Left lung (tissue), 4 donors: ENCODE measurements at regions not wholly inside any gene's neighbourhood (a gene's known extent, or its start where the extent isn't known, plus 50 kb on each side); places are given as distances from the start of the nearest gene placed in this dataset.

Experiments
- ATAC-seq: fragments of 200-7000 bp; cut with Tn5 transposase; one replicate; pipeline ENCODE4 v1.9.1; 2020; ENCODE audit warnings: moderate library complexity
- DNase-seq, 4 donors: peaks; one replicate each; pipeline ENCODE4 v3.0.0-alpha.2; 2013 to 2020
- H3K27ac ChIP-seq, 2 donors: fragments of 200-600 bp; sonication (generic) in 1 of 2; one replicate each; pipeline versions ENCODE4 v1.5.0 to v1.8.0; 2020 to 2021
- H3K27me3 ChIP-seq, 2 donors: fragments of 200-600 bp; sonication (generic) in 1 of 2; one replicate each; pipeline versions ENCODE4 v1.5.0 to v1.8.0; 2020 to 2021
- H3K36me3 ChIP-seq, 2 donors: fragments of 200-600 bp; sonication (generic) in 1 of 2; one replicate each; pipeline versions ENCODE4 v1.5.0 to v1.8.0; 2020 to 2021
- H3K4me1 ChIP-seq, 2 donors: fragments of 200-600 bp; one replicate each; pipeline ENCODE4 v1.8.0; 2021
- H3K4me3 ChIP-seq, 2 donors: fragments of 200-600 bp; sonication (generic) in 1 of 2; one replicate each; pipeline versions ENCODE4 v1.5.0 to v1.8.0; 2020 to 2021; ENCODE audit warnings: mild to moderate bottlenecking in 1 of 2
- H3K9me3 ChIP-seq, 2 donors: fragments of 200-600 bp; sonication (generic) in 1 of 2; one replicate each; pipeline versions ENCODE4 v1.5.0 to v1.8.0; 2020 to 2021
- intact Hi-C, 2 donors: fragments of 100-400 bp; cut with DNase I; formaldehyde crosslinking; loops; one replicate each; pipeline versions ENCODE4 v1.11.2 to v1.14.2; 2022
- TF ChIP-seq, protein P1 (sequence below), 2 donors: fragments of 200-600 bp; sonication (generic) in 1 of 2; IDR thresholded peaks; one replicate each; pipeline versions ENCODE4 v1.5.0 to v1.8.0; 2021; ENCODE audit warnings: antibody characterized with exemption in 2 of 2
- donor health status: DM: no; HTN: yes; CAD: no.
- donor health status: DM: no; HTN: no; CAD: no.

DNA sequence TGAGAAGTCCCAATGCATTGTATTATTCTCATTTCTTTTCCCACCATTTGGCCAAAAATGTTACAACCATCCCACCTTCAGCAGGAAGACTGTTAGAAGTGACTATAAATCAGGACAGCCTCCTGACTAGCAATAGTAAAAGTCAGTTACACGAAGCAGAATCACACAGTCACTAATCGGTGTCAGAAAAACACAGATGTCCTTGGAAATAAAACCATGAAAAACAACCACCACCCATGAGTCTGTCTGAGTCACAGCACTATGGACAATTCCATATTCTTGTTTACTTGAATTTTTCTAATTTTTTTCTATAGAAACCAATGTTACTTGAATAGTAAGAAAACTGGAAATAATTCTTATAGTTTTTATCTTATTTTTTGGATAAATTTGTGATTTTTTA, 81.9 kb upstream of the FRMD4A start:
- DNase-seq (no peak), ATAC-seq (no peak)
- intact Hi-C loops: no loop called here
- no peaks in the 10 kb centered on the region for H3K4me1 ChIP-seq
- H3K4me3 ChIP-seq: no peak overlapping the region
- peaks cover 0 to 20% of the 10 kb centered on the region in 2 donors for H3K27me3 ChIP-seq
- TF ChIP-seq, protein P1, sequence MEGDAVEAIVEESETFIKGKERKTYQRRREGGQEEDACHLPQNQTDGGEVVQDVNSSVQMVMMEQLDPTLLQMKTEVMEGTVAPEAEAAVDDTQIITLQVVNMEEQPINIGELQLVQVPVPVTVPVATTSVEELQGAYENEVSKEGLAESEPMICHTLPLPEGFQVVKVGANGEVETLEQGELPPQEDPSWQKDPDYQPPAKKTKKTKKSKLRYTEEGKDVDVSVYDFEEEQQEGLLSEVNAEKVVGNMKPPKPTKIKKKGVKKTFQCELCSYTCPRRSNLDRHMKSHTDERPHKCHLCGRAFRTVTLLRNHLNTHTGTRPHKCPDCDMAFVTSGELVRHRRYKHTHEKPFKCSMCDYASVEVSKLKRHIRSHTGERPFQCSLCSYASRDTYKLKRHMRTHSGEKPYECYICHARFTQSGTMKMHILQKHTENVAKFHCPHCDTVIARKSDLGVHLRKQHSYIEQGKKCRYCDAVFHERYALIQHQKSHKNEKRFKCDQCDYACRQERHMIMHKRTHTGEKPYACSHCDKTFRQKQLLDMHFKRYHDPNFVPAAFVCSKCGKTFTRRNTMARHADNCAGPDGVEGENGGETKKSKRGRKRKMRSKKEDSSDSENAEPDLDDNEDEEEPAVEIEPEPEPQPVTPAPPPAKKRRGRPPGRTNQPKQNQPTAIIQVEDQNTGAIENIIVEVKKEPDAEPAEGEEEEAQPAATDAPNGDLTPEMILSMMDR (IDR thresholded peaks at IDR 0.05): no peak
- H3K9me3 ChIP-seq: no peaks in the 10 kb centered on the region
- H3K36me3 ChIP-seq: no peaks in the 10 kb centered on the region
- no peak overlapping the region for H3K27ac ChIP-seq

DNA sequence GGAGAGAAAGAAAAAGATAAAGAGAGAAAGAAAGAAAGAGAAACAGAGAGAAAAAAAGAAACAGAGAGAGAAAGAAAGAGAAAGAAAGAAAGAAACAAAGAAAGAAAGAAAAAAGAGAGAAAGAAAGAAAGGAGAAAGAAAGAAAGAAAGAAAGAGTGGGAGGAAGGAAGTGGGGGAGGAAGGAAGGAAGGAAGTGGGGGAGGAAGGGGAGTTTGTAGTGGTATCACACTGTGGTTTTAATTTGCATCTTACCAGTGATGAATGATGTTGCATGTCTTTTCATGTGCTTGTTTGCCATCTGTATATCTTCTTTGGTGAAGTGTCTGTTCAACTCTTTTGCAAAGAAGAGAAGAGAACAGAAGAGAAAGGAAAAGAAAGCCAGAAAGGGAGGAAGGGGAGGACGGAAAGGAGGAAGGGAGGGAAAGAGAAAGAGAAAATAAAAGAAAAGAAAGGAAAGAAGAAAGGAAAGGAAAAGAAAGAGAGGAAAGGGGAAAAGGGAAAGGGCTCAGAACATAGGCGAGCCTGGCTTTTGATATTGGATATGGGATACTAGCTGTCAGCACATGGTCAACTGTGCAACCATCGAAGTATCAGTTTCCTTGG, 79.2 kb upstream of the FRMD4A start:
- no peak overlapping the region for H3K4me3 ChIP-seq
- H3K36me3 ChIP-seq: no peaks in the 10 kb centered on the region
- intact Hi-C loops: no loop called here
- DNase-seq: no peak
- no peaks in the 10 kb centered on the region for H3K9me3 ChIP-seq
- no peak overlapping the region for H3K27ac ChIP-seq
- TF ChIP-seq, protein P1 (IDR thresholded peaks at IDR 0.05): no peak
- H3K27me3 ChIP-seq: peaks cover 0 to 3% of the 10 kb centered on the region in 2 donors
- ATAC-seq: no peak
- no peaks in the 10 kb centered on the region for H3K4me1 ChIP-seq

DNA sequence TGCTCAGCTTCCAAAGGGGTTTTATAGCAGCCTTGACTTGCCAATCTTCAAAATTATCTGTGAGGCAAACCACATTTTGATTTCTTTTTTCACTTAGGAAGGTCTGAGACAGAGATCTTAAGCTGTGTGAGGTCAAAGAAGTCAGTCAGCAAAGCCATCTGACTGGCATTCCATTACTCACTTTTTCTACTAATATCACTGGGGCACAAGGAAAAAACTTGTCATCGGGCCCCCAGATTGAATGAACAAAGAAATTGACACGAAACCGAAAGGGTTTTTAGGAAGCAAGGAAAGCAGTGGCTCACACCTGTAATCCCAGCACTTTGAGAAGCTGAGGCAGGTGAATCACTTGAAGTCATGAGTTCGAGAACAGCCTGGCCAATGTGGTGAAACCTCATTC, 78.5 kb upstream of the FRMD4A start:
- Histone ChIP-seq H3K27ac (no peak overlapping the region), H3K36me3 (no peaks in the 10 kb centered on the region), H3K9me3 (no peaks in the 10 kb centered on the region), H3K27me3 (peaks cover 0 to 9% of the 10 kb centered on the region in 2 donors), H3K4me3 (no peak overlapping the region), H3K4me1 (no peaks in the 10 kb centered on the region)
- intact Hi-C loops: no loop called here
- DNase-seq (no peak), ATAC-seq (no peak)
- TF ChIP-seq, protein P1 (IDR thresholded peaks at IDR 0.05): no peak

DNA sequence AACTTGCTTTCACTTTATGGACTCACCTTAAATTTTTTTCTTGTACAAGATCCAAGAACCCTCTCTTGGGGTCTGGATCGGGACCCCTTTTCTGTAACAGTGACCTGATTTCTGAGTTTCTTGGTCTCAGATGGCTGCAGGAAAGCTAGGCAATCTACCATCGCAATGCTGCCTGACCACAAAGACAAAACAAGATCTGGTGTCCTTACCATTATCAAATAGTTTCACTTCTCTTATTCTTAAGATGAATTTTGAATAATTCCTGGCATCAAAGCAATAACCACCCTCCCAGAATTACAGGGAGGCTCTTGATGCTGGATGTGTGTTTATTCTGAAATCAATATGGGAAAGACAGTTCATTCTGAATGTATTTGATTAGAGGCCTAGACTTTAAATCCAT, 77.4 kb upstream of the FRMD4A start:
- TF ChIP-seq, protein P1 (IDR thresholded peaks at IDR 0.05): no peak
- no peak for ATAC-seq
- H3K4me3 ChIP-seq: no peak overlapping the region
- no peaks in the 10 kb centered on the region for H3K9me3 ChIP-seq
- H3K27me3 ChIP-seq: peaks cover 0 to 9% of the 10 kb centered on the region in 2 donors
- intact Hi-C loops: no loop called here
- H3K36me3 ChIP-seq: no peaks in the 10 kb centered on the region
- no peaks in the 10 kb centered on the region for H3K4me1 ChIP-seq
- H3K27ac ChIP-seq: no peak overlapping the region
- DNase-seq: no peak

DNA sequence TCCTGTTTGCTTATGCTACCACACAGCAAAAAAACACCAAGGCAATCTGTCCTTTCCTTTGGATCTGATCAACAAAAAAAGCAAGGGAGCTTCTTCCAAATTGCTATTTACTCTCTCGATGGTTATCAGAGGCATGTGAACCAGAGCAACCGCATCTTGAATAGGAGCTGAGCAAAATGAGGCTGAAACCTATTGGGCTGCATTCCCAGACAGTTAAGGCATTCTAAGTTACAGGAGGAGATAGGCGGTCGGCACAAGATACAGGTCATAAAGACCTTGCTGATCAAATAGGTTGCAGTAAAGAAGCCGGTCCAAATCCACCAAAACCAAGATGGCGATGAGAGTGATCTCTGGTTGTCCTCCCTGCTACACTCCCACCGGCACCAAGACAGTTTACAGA, 76.8 kb upstream of the FRMD4A start:
- H3K4me1 ChIP-seq: no peaks in the 10 kb centered on the region
- TF ChIP-seq, protein P1 (IDR thresholded peaks at IDR 0.05): no peak
- H3K4me3 ChIP-seq: no peak overlapping the region
- intact Hi-C loops: no loop called here
- H3K27me3 ChIP-seq: peaks cover 0 to 9% of the 10 kb centered on the region in 2 donors
- no peak for ATAC-seq
- no peaks in the 10 kb centered on the region for H3K36me3 ChIP-seq
- H3K27ac ChIP-seq: no peak overlapping the region
- no peaks in the 10 kb centered on the region for H3K9me3 ChIP-seq
- no peak for DNase-seq
